Prostate gland (tissue), 2 donors: ENCODE measurements at regions not wholly inside any gene's neighbourhood (a gene's known extent, or its start where the extent isn't known, plus 50 kb on each side); places are given as distances from the start of the nearest gene placed in this dataset.

Source experiments
- POLR2A ChIP-seq: fragments of 450-650 bp; IDR thresholded peaks from one replicate; pipeline ENCODE4 v1.6.1; 2016; ENCODE audit warnings: antibody characterized with exemption, mild to moderate bottlenecking
- POLR2AphosphoS5 ChIP-seq: sonication (generic); formaldehyde crosslinking; IDR thresholded peaks from one replicate; pipeline ENCODE4 v1.6.1; 2017; ENCODE audit warnings: antibody characterized with exemption
- TF ChIP-seq, protein P1 (sequence below), 4 experiments: fragments of 200-600 bp in 2 of 4; fragments of 450-650 bp in 2 of 4; sonication (generic) in 2 of 4; IDR thresholded peaks; 1 replicate in 3 of 4; 2 replicates in 1 of 4; pipeline ENCODE4 v1.5.1; 2016 to 2019; ENCODE audit warnings: antibody characterized with exemption in 4 of 4, mild to moderate bottlenecking in 2 of 4, moderate library complexity in 2 of 4

DNA sequence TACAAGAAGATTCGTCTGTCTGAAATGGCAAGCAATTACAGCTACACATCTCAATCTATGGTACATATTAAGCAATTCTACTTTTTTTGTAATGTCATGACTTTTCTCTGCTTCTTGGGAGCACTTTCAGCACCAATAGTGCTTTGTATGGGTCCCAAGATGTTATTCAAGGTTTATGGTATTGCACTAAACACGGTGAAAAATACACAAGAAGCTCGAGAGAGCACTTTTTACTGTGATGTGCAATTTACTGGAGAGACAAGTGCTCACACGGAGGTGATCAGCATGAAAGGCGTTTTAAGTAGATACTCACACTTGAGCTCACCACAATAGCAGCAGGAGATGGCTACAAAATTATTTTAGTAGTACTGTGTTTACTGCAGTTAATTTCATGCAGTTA is 783.6 kb downstream of the CBLN2 start:
- TF ChIP-seq POLR2AphosphoS5 (no peak), POLR2A (no peak)
- TF ChIP-seq, protein P1, sequence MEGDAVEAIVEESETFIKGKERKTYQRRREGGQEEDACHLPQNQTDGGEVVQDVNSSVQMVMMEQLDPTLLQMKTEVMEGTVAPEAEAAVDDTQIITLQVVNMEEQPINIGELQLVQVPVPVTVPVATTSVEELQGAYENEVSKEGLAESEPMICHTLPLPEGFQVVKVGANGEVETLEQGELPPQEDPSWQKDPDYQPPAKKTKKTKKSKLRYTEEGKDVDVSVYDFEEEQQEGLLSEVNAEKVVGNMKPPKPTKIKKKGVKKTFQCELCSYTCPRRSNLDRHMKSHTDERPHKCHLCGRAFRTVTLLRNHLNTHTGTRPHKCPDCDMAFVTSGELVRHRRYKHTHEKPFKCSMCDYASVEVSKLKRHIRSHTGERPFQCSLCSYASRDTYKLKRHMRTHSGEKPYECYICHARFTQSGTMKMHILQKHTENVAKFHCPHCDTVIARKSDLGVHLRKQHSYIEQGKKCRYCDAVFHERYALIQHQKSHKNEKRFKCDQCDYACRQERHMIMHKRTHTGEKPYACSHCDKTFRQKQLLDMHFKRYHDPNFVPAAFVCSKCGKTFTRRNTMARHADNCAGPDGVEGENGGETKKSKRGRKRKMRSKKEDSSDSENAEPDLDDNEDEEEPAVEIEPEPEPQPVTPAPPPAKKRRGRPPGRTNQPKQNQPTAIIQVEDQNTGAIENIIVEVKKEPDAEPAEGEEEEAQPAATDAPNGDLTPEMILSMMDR (IDR thresholded peaks at IDR 0.05) = no peak
